H1 (cell line): ENCODE measurements at regions not wholly inside any gene's neighbourhood (a gene's known extent, or its start where the extent isn't known, plus 50 kb on each side); places are given as distances from the start of the nearest gene placed in this dataset.

Experiments
- CTCF ChIA-PET: fragments of 300-600 bp; sonication (Branson Sonifier 250); formaldehyde crosslinking; loops from one replicate; lab custom pipeline; 2021; ENCODE audit not compliant: partially characterized antibody; lab: Charles Lee
- POLR2A ChIA-PET: fragments of 300-600 bp; sonication (Branson Sonifier 250); formaldehyde crosslinking; loops from one replicate; lab custom pipeline; 2021; ENCODE audit warnings: inconsistent platforms; ENCODE audit not compliant: partially characterized antibody; lab: Charles Lee
- DNase-seq, 2 experiments: peaks; one replicate each; pipeline versions ENCODE4 v3.0.0 to v3.0.0-alpha.2; 2010 to 2022; ENCODE audit warnings: low spot score in 2 of 2, low read depth in 1 of 2, mixed read lengths in 1 of 2
- FAIRE-seq: peaks from 2 replicates; lab custom pipeline; 2011; peaks lifted over from hg19 to GRCh38; lab: Jason Lieb, UNC
- H2AFZ ChIP-seq: 2 replicates; pipeline ENCODE4 v1.8.1; 2012; ENCODE audit warnings: low read length, inconsistent platforms
- H2AK5ac ChIP-seq: 2 replicates; pipeline ENCODE4 v1.6.1; 2013; ENCODE audit warnings: low read depth, low read length
- H2BK120ac ChIP-seq: replicated peaks from 2 replicates; pipeline ENCODE3; 2013; ENCODE audit warnings: low read depth, low read length, inconsistent platforms
- H2BK12ac ChIP-seq: 2 replicates; pipeline ENCODE4 v1.6.1; 2013; ENCODE audit warnings: low read depth, low read length
- H2BK15ac ChIP-seq: 2 replicates; pipeline ENCODE4 v1.6.1; 2013; ENCODE audit warnings: low read length
- H2BK20ac ChIP-seq: 2 replicates; pipeline ENCODE4 v1.6.1; 2013; ENCODE audit warnings: low read length
- H2BK5ac ChIP-seq: 2 replicates; pipeline ENCODE4 v1.6.1; 2013; ENCODE audit warnings: low read depth, low read length
- H3K14ac ChIP-seq: 2 replicates; pipeline ENCODE4 v1.6.1; 2013; ENCODE audit warnings: inconsistent platforms; ENCODE audit not compliant: insufficient read length
- H3K18ac ChIP-seq: 2 replicates; pipeline ENCODE4 v1.6.1; 2013; ENCODE audit warnings: low read length; ENCODE audit errors: extremely low read depth
- H3K23ac ChIP-seq: 2 replicates; pipeline ENCODE4 v1.6.1; 2013; ENCODE audit warnings: inconsistent platforms; ENCODE audit not compliant: insufficient read length
- H3K23me2 ChIP-seq: 2 replicates; pipeline ENCODE4 v1.6.1; 2013; ENCODE audit warnings: low read depth, low read length
- H3K27ac ChIP-seq: 2 replicates; pipeline ENCODE4 v1.6.1; 2011; ENCODE audit warnings: low read depth, low read length, inconsistent platforms
- H3K27me3 ChIP-seq, 4 experiments: replicated peaks in 1 of 4; 1 replicate in 1 of 4; 2 replicates in 3 of 4; pipeline versions ENCODE4 v1.6.1 to v1.8.1; 2011 to 2013; ENCODE audit warnings: low read length in 3 of 4, mild to moderate bottlenecking in 3 of 4, inconsistent platforms in 2 of 4, mixed read lengths in 2 of 4, moderate library complexity in 1 of 4; ENCODE audit not compliant: control insufficient read depth in 3 of 4, insufficient read depth in 3 of 4; ENCODE audit errors: extremely low read depth in 1 of 4
- H3K36me3 ChIP-seq, 4 experiments: 2 replicates each; pipeline versions ENCODE4 v1.6.1 to v1.8.1; 2011 to 2013; ENCODE audit warnings: mild to moderate bottlenecking in 4 of 4, low read length in 3 of 4, moderate library complexity in 2 of 4, control low read depth in 1 of 4, inconsistent platforms in 1 of 4; ENCODE audit not compliant: insufficient read depth in 4 of 4, control insufficient read depth in 2 of 4
- H3K4ac ChIP-seq: replicated peaks from 2 replicates; pipeline ENCODE3; 2013; ENCODE audit warnings: low read length, low read depth, mixed read lengths, inconsistent platforms; ENCODE audit not compliant: insufficient read length
- H3K4me1 ChIP-seq, 4 experiments: replicated peaks in 1 of 4; 1 replicate in 1 of 4; 2 replicates in 3 of 4; pipeline versions ENCODE4 v1.6.1 to v1.8.1; 2011 to 2013; ENCODE audit warnings: low read length in 3 of 4, inconsistent platforms in 2 of 4, mixed read lengths in 1 of 4; ENCODE audit not compliant: insufficient read depth in 4 of 4, control insufficient read depth in 3 of 4
- H3K4me2 ChIP-seq, 2 experiments: 2 replicates each; pipeline versions ENCODE4 v1.6.1 to v1.8.1; 2011 to 2013; ENCODE audit warnings: low read depth in 2 of 2, low read length in 2 of 2, control low read depth in 1 of 2, inconsistent platforms in 1 of 2, mild to moderate bottlenecking in 1 of 2; ENCODE audit not compliant: insufficient read depth in 1 of 2
- H3K4me3 ChIP-seq, 4 experiments: fragments of 200-600, 300-600 bp in 1 of 4; sonication (generic), shearing (Covaris generic), sonication (Bioruptor Twin) in 1 of 4; 2 replicates each; pipeline versions ENCODE4 v1.5.1 to v1.8.1; 2011 to 2016; ENCODE audit warnings: low read length in 4 of 4, low read depth in 3 of 4, control low read depth in 2 of 4, inconsistent platforms in 2 of 4, mild to moderate bottlenecking in 2 of 4, mixed read lengths in 1 of 4, moderate library complexity in 1 of 4; ENCODE audit not compliant: insufficient read depth in 2 of 4; ENCODE audit errors: extremely low read depth in 1 of 4
- H3K56ac ChIP-seq: replicated peaks from 2 replicates; pipeline ENCODE3; 2013; ENCODE audit warnings: low read depth, mild to moderate bottlenecking, mixed read lengths, low read length, inconsistent platforms; ENCODE audit not compliant: insufficient read length
- H3K79me1 ChIP-seq: 2 replicates; pipeline ENCODE4 v1.6.1; 2013; ENCODE audit warnings: low read depth, low read length, control low read depth
- H3K79me2 ChIP-seq, 2 experiments: 2 replicates each; pipeline versions ENCODE4 v1.6.1 to v1.8.1; 2012 to 2013; ENCODE audit warnings: low read length in 2 of 2, mild to moderate bottlenecking in 2 of 2, inconsistent platforms in 1 of 2; ENCODE audit not compliant: insufficient read depth in 2 of 2, control insufficient read depth in 1 of 2
- H3K9ac ChIP-seq, 4 experiments: replicated peaks in 1 of 4; 1 replicate in 1 of 4; 2 replicates in 3 of 4; pipeline versions ENCODE4 v1.6.1 to v1.8.1; 2011 to 2013; ENCODE audit warnings: low read depth in 3 of 4, low read length in 3 of 4, control low read depth in 2 of 4, mild to moderate bottlenecking in 2 of 4, moderate library complexity in 2 of 4, inconsistent platforms in 1 of 4; ENCODE audit errors: extremely low read depth in 1 of 4
- H3K9me3 ChIP-seq, 2 experiments: 2 replicates each; pipeline versions ENCODE4 v1.6.1 to v1.8.1; 2012 to 2013; ENCODE audit warnings: mild to moderate bottlenecking in 2 of 2, moderate library complexity in 2 of 2, control low read depth in 1 of 2, inconsistent platforms in 1 of 2, low read depth in 1 of 2, low read length in 1 of 2, mixed read lengths in 1 of 2; ENCODE audit not compliant: insufficient read depth in 2 of 2
- H4K20me1 ChIP-seq, 2 experiments: replicated peaks in 1 of 2; 2 replicates each; pipeline versions ENCODE3 to v1.8.1; 2011 to 2013; ENCODE audit warnings: inconsistent platforms in 2 of 2, low read length in 2 of 2, mild to moderate bottlenecking in 1 of 2; ENCODE audit not compliant: insufficient read depth in 2 of 2, control insufficient read depth in 1 of 2
- H4K5ac ChIP-seq: 2 replicates; pipeline ENCODE4 v1.6.1; 2013; ENCODE audit warnings: low read length, low read depth, mixed read lengths, inconsistent platforms; ENCODE audit not compliant: insufficient read length
- H4K8ac ChIP-seq: 2 replicates; pipeline ENCODE4 v1.8.0; 2013; ENCODE audit warnings: mild to moderate bottlenecking, moderate library complexity, low read length, inconsistent platforms; ENCODE audit not compliant: insufficient read depth; ENCODE audit errors: extremely low read depth
- H4K91ac ChIP-seq: replicated peaks from 2 replicates; pipeline ENCODE3; 2013; ENCODE audit warnings: low read length, mixed read lengths, inconsistent platforms; ENCODE audit not compliant: insufficient read length
- CBX5 ChIP-seq: fragments of 300-800, 300-1000 bp; sonication (generic); IDR thresholded peaks from 2 replicates; pipeline ENCODE4 v1.7.1; 2016; ENCODE audit warnings: antibody characterized with exemption, low read length, low read depth
- EP300 ChIP-seq, 2 experiments: IDR thresholded peaks; 1 replicate in 1 of 2; 2 replicates in 1 of 2; pipeline ENCODE4 v1.6.1; 2011 to 2012; ENCODE audit warnings: low read depth in 2 of 2, low read length in 2 of 2, mild to moderate bottlenecking in 2 of 2, borderline replicate concordance in 1 of 2, inconsistent platforms in 1 of 2, moderate library complexity in 1 of 2
- POLR2AphosphoS5 ChIP-seq: IDR thresholded peaks from 2 replicates; pipeline ENCODE4 v1.6.1; 2011; ENCODE audit warnings: low read depth, low read length
- SP1 ChIP-seq: IDR thresholded peaks from 2 replicates; pipeline ENCODE4 v1.6.1; 2011; ENCODE audit warnings: low read depth, low read length
- TAF7 ChIP-seq: optimal IDR thresholded peaks from 2 replicates; pipeline ENCODE3; 2011; ENCODE audit warnings: low read depth, mild to moderate bottlenecking, inconsistent platforms, low read length, moderate library complexity, borderline replicate concordance
- YY1 ChIP-seq: IDR thresholded peaks from 2 replicates; pipeline ENCODE4 v1.6.1; 2011; ENCODE audit warnings: low read depth, mild to moderate bottlenecking, low read length
- WGBS, 2 experiments: shearing (Covaris generic) in 1 of 2; methylation state at CpG; one replicate each; pipeline versions ENCODE4 v1.1.6 to v1.1.7; 2013 to 2015; ENCODE audit warnings: low lambda C conversion rate in 2 of 2, mixed read lengths in 2 of 2, inconsistent platforms in 1 of 2, low coverage in 1 of 2, missing lambda C conversion rate in 1 of 2; ENCODE audit not compliant: insufficient replicate concordance in 2 of 2, insufficient coverage in 1 of 2, insufficient read length in 1 of 2; ENCODE audit errors: extremely low coverage in 1 of 2, missing lambda C conversion rate in 1 of 2; 5-methylcytosine and 5-hydroxymethylcytosine counted together

- Histone ChIP-seq H3K56ac (no peak overlapping the region), H2AK5ac (no peak overlapping the region), H2BK120ac (no peak overlapping the region), H2BK20ac (0 out of 2 replicates have a peak overlapping the region, but pooled peaks have one; percentile 66), H3K4me1 (no peaks in the 10 kb centered on the region), H2BK5ac (no peak overlapping the region), H4K8ac (no peak overlapping the region), H3K4me3 (no peak overlapping the region), H3K79me2 (no peaks in the 10 kb centered on the region), H3K9ac (no peak overlapping the region; a peak in 1 of 7 replicates), H3K14ac (no peak overlapping the region), H4K5ac (no peak overlapping the region), H3K27ac (no peak overlapping the region), H4K91ac (no peak overlapping the region), H2BK15ac (no peak overlapping the region), H3K9me3 (peaks cover 47 to 55% of the 10 kb centered on the region in 2 experiments), H3K23ac (no peak overlapping the region), H3K4ac (no peak overlapping the region), H3K23me2 (no peaks in the 10 kb centered on the region), H3K36me3 (peaks cover 0 to 20% (median 0%) of the 10 kb centered on the region in 4 experiments; a peak in 3 of 8 replicates), H2BK12ac (no peak overlapping the region), H3K4me2 (no peak overlapping the region), H4K20me1 (no peaks in the 10 kb centered on the region), H2AFZ (no peak overlapping the region), H3K79me1 (no peaks in the 10 kb centered on the region), H3K18ac (no peak overlapping the region), H3K27me3 (no peaks in the 10 kb centered on the region; a peak in 1 of 7 replicates)
- TF ChIP-seq TAF7, result no peak
- TF ChIP-seq SP1, result no peak
- 0 out of 2 replicates have a peak, but pooled peaks have one; percentile 49 for TF ChIP-seq CBX5
- peak; percentile 72 for TF ChIP-seq YY1
- TF ChIP-seq POLR2AphosphoS5, result no peak
- TF ChIP-seq EP300 (IDR thresholded peaks at IDR 0.05; ENCODE audit: borderline replicate concordance in 1 of 2, low read depth in 2 of 2, low read length in 2 of 2), result no peak
- CTCF ChIA-PET, result interaction anchor here (1.0 to 1.4 kb wide), 3 partner anchors 9 to 75 kb away, joined by 3 to 4 read pairs (median 3); no protein-coding TSS in a partner anchor
- DNase-seq, result peak in 1 of 2 experiments; percentile 63
- FAIRE-seq, result no peak
- WGBS, 2 experiments, result 94% methylated on average over 3 of the region's 3 CpGs; no CpG with 5 or more reads in 1 of the 2 experiments
- POLR2A ChIA-PET, result no interaction called here
These were observed 160.9 kb upstream of the SLC30A5 start for GRCh38 chr5:68932830-68933434.
